NCI-H526 treated with DMSO at 0.1 percent for 48 hours (cell line): ENCODE measurements at regions not wholly inside any gene's neighbourhood (a gene's known extent, or its start where the extent isn't known, plus 50 kb on each side); places are given as distances from the start of the nearest gene placed in this dataset.
"Not testable (repeated sequence)": the region's sequence is repeated elsewhere in the genome, so short reads cannot be mapped to it uniquely, and the experiment has no call there.

ENCODE experiments used
- DNase-seq: peaks from one replicate; lab custom pipeline; 2025; lab: John Stamatoyannopoulos, UW

DNA sequence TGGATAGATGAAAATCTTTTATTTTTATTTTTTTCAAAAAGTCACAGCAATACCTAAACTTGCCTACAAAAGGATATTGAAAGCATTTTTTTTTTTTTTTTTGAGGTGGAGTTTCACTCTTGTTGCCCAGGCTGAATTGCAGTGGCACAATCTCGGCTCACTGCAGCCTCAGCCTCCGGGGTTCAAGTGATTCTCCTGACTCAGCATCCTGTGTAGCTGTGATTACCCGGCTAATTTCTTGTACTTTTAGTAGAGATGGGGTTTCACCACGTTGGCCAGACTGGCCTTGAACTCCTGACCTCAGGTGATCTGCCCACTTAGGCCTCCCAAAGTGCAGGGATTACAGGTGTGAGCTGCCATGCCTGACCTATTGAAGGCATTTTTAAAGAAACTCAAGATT lies 69.1 kb upstream of the DGKB start:
- DNase-seq = not testable (repeated sequence)

GRCh38 chr7:14967376-14967775 lies 64.8 kb upstream of the DGKB start:
- DNase-seq = not testable (repeated sequence)

DNA sequence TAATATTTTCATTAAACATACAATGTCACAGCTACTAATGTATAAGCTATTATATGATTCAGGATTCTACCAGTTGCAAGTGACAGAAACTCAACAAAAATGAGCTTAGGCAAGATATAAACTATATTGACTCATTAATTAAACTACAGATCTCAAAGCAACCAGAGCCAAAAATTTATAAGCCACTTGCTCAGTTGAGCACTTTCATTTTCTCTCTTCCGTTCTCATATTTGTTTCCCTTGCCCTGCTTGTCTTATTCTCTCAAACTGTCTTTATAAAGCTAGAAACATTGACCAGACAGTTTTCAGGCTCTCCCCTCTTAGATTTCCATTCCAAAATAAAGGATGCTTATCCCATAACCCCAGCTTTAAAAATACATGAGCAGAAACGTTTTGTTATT lies 60.2 kb upstream of the DGKB start:
- no peak for DNase-seq

DNA sequence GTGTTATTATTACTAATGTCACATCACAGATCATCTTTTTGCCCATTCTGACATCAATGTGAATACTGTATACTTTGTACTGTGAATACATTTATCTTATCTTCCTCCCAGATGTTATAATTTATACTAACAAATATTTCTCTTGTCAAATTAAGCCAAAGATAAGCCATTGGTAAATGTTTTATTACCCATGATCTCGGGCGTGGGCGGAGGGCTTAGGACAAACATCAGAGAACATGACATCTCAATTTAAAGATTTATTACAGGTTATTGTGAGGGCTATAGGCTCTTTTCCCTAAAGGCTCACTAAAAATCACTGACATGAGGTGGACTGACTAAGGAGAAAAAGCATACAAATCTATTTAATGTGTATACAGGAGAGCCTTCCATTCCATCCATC lies 58.2 kb upstream of the DGKB start:
- no peak for DNase-seq

DNA sequence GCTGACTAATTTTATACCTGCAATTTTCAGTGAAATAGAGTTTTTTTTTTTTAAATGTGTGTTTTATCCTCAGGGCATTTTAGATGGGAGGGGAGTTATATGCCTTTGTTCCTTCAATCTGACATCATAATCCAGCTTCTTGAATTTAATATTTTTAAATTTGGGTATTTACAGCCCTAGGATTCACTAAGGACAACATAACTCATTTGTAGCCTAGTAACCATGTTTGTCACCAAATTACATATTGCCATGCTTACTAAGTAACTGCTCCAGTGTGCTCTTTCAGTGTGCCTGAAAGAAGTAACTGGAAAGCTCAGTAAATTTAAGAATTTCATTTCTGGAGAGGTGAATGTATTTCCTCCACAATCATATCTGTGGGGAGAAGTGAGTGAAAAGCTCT lies 56.8 kb upstream of the DGKB start:
- no peak for DNase-seq

DNA sequence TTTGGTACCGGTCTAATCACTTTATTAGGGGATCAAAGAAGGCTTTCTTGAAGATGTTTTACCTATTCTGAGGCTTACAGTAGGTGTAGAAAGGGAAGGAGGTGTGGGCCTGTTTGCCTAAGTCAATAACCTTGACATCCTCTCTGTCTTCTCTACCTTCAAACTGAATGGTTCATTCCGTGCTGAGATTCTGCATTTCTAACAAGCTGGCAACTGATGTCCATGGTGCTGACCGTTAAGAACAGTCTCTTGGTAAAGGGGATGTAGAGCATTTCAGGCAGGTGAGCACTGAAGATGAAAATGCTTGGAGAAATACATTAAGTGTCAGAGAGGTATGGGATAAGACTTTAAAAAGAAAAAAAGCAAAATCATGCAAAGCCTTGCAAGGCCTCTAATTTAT lies 51.5 kb upstream of the DGKB start:
- DNase-seq = no peak
